HUES6 (cell line): ENCODE measurements at regions not wholly inside any gene's neighbourhood (a gene's known extent, or its start where the extent isn't known, plus 50 kb on each side); places are given as distances from the start of the nearest gene placed in this dataset.
"Not testable (repeated sequence)": the region's sequence is repeated elsewhere in the genome, so short reads cannot be mapped to it uniquely, and the experiment has no call there.

Source experiments
- H3K27ac ChIP-seq: 2 replicates; pipeline ENCODE4 v1.7.0; 2013; ENCODE audit warnings: low read depth, mild to moderate bottlenecking, low read length, inconsistent platforms
- H3K27me3 ChIP-seq: 2 replicates; pipeline ENCODE4 v1.6.1; 2013; ENCODE audit warnings: low read length; ENCODE audit not compliant: control insufficient read depth, insufficient read depth
- H3K36me3 ChIP-seq: 2 replicates; pipeline ENCODE4 v1.6.1; 2013; ENCODE audit warnings: low read length; ENCODE audit not compliant: control insufficient read depth, insufficient read depth
- H3K4me1 ChIP-seq: 2 replicates; pipeline ENCODE4 v1.6.1; 2013; ENCODE audit warnings: low read length; ENCODE audit not compliant: control insufficient read depth, insufficient read depth
- H3K4me3 ChIP-seq: 2 replicates; pipeline ENCODE4 v1.5.1; 2013; ENCODE audit warnings: low read depth, low read length
- H3K9ac ChIP-seq: one replicate; pipeline ENCODE4 v1.6.1; 2013; ENCODE audit warnings: mild to moderate bottlenecking, low read length
- H3K9me3 ChIP-seq: 2 replicates; pipeline ENCODE4 v1.6.1; 2013; ENCODE audit warnings: low read depth, low read length; ENCODE audit not compliant: control insufficient read depth, insufficient read depth

DNA sequence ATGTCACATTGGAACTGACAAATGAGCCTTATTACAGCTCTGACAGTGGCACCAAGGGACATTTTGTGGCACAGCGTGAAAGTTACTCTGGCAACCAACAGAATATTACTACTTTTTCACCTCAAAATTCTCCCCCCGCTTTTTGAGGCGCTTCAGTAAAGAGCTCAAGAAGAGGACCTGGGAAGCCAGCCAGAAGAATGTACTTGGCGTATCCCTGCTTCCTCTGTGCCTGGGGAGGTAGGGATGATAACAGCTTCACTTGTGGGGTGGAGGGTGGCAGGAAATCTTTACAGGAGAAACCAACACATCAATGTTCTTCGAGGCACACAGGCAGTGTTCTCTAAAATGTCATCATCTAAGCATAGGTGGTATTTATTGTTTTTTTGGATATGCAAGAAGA is 624.1 kb downstream of the NR2F1-AS1 start:
- no peaks in the 10 kb centered on the region for H3K4me1 ChIP-seq
- no peak overlapping the region for H3K27ac ChIP-seq
- no peak overlapping the region for H3K9ac ChIP-seq
- no peaks in the 10 kb centered on the region for H3K36me3 ChIP-seq
- H3K4me3 ChIP-seq, result no peak overlapping the region
- H3K9me3 ChIP-seq, result peaks cover 4% of the 10 kb centered on the region; the same call in 1 of the 2 replicates
- no peaks in the 10 kb centered on the region for H3K27me3 ChIP-seq

DNA sequence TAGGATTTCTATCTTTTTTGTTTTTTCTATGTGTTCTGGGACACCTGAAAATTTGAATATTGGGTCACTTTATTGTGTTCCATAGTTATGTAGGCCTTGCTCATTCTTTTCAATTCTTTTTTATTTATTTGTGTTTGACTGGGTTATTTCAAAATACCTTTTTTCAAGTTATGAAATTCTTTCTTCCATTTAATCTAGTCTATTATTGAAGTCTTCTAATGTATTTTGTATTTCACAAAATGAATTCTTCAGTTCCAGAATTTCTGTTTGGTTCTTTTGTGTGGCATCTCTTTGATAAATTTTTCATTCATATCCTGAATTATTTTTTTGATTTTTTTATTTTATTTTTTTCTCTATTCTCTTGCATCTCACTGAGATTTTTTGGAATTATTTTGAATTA is 628.8 kb downstream of the NR2F1-AS1 start:
- no peak overlapping the region for H3K9ac ChIP-seq
- H3K4me1 ChIP-seq, result no peaks in the 10 kb centered on the region
- peaks cover 4% of the 10 kb centered on the region; the same call in 1 of the 2 replicates for H3K9me3 ChIP-seq
- no peaks in the 10 kb centered on the region for H3K27me3 ChIP-seq
- H3K27ac ChIP-seq, result no peak overlapping the region
- no peak overlapping the region for H3K4me3 ChIP-seq
- H3K36me3 ChIP-seq, result no peaks in the 10 kb centered on the region

DNA sequence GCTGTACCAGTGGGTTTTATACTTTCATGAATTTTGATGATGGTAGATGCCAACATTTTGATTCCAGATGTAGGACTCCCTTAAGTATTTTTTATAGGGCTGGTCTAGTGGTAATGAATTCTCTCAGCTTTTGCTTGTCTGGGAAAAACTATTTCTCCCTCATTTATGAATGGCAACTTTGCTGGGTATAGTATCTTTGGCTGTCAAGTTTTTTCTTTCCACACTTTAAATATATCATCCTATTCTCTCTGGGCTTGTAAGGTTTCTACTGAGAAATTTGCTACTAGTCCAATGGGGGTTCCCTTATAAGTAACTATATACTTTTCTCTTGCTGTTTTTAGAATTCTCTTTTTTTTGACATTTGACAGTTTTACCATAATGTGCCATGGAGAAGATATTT is 629.3 kb downstream of the NR2F1-AS1 start:
- H3K4me3 ChIP-seq, result no peak overlapping the region
- no peak overlapping the region for H3K27ac ChIP-seq
- H3K27me3 ChIP-seq, result no peaks in the 10 kb centered on the region
- H3K36me3 ChIP-seq, result no peaks in the 10 kb centered on the region
- H3K9me3 ChIP-seq, result peaks cover 4% of the 10 kb centered on the region; the same call in 1 of the 2 replicates
- no peaks in the 10 kb centered on the region for H3K4me1 ChIP-seq
- H3K9ac ChIP-seq, result no peak overlapping the region

DNA sequence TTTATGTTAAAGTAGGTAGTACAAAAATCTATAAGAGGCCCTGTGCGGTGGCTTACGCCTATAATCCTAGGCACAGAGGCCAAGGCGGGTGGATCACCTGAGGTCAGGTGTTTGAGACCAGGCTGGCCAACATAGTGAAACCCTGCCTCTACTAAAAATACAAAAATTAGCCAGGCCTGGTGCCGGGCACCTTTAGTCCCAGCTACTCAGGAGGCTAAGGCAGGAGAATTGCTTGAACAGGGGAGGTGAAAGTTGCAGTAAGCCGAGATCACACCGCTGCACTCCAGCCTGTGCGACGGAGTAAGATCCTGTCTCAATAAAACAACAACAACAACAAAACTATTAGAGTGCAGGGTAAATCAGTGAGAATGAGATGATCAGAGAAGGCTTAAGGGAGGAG is 634.5 kb downstream of the NR2F1-AS1 start:
- H3K9me3 ChIP-seq, result no peaks in the 10 kb centered on the region
- no peaks in the 10 kb centered on the region for H3K36me3 ChIP-seq
- H3K9ac ChIP-seq, result no peak overlapping the region
- H3K4me3 ChIP-seq, result no peak overlapping the region
- no peaks in the 10 kb centered on the region; the same call in 1 of the 2 replicates for H3K4me1 ChIP-seq
- H3K27me3 ChIP-seq, result no peaks in the 10 kb centered on the region
- no peak overlapping the region for H3K27ac ChIP-seq

DNA sequence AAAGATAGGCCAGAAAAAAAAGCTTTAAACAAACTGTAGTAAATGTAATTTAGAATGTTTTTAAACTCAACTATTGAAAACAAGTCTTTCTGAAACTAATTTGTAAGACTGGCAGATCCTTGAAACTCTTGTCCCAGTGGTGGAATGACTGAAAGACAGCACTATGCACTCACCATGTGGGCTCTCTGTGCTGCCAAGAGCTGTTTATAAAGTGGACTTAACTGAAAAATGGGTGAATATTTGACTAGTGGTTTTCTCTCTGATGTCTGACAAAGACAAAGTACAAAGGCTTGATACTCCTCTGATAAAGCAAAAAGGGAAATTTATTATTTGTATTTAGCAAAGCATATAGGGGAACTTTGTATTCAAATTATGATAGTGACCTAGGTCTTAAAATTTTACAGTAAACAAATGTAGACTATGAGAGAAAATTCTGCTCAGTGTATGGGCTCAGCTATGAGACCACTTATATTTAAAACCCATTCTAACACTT is 635.4 kb downstream of the NR2F1-AS1 start:
- Histone ChIP-seq H3K9ac (no peak overlapping the region), H3K36me3 (no peaks in the 10 kb centered on the region), H3K9me3 (no peaks in the 10 kb centered on the region), H3K27ac (no peak overlapping the region), H3K4me1 (no peaks in the 10 kb centered on the region; the same call in 1 of the 2 replicates), H3K4me3 (no peak overlapping the region), H3K27me3 (no peaks in the 10 kb centered on the region)

DNA sequence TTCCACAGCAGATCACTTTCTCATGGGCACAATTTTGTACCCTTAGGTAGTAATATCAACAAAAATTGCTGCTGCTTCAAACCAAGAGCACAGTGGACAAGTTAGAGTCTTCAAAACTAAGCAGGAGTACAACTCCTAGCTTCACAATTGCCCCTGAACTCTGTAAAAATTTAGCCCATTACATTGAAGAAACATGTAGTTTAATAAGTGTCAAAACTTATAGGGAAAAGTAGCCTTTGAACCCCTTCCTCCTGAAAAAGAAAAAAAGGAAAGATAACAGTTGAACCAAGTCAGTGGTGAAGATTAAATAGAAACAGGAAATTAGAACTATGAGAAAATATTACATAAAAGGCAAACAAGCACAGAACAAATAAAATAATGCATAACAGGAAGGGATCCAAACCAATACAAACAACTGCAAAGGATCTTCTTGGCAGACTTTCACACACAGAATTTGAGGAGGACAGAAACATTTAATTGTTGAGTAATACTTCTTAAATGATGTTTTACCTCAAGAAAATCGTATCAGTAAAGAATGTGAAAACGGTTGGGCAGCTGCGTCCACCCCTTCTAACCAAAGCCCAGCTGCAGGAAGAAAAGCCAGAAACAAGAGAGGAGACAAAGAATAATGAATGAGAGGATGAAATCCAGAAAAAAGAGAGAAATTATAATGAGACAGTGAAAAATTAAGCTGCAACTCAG is 636.0 kb downstream of the NR2F1-AS1 start:
- H3K27ac ChIP-seq, result no peak overlapping the region
- no peaks in the 10 kb centered on the region for H3K36me3 ChIP-seq

DNA sequence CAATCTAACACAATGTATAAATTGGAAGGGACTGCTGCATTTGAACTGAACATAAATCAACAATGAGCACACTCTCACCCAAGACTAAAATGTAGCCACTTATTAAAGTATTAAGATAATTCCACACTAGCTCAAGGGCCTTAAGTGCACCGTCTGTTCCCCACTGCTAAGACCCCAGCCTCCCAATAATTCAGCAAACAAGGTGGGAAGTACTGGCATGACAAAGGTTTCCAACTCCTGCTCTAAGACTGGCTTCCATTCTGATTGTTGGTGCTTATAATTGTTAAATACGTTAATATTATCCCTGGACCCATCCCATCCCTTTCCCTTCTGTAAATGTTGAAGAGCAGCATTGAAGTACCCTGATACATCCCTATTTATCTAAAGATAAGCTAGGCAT is 636.7 kb downstream of the NR2F1-AS1 start:
- Histone ChIP-seq H3K27me3 (no peaks in the 10 kb centered on the region), H3K36me3 (no peaks in the 10 kb centered on the region), H3K4me3 (no peak overlapping the region), H3K9ac (no peak overlapping the region), H3K27ac (no peak overlapping the region), H3K9me3 (no peaks in the 10 kb centered on the region), H3K4me1 (no peaks in the 10 kb centered on the region; the same call in 1 of the 2 replicates)

More for the DNA sequence above, 636.0 kb downstream of the NR2F1-AS1 start:
- Histone ChIP-seq H3K4me3 (no peak overlapping the region), H3K9ac (no peak overlapping the region), H3K27me3 (no peaks in the 10 kb centered on the region), H3K4me1 (no peaks in the 10 kb centered on the region; the same call in 1 of the 2 replicates), H3K9me3 (no peaks in the 10 kb centered on the region)

DNA sequence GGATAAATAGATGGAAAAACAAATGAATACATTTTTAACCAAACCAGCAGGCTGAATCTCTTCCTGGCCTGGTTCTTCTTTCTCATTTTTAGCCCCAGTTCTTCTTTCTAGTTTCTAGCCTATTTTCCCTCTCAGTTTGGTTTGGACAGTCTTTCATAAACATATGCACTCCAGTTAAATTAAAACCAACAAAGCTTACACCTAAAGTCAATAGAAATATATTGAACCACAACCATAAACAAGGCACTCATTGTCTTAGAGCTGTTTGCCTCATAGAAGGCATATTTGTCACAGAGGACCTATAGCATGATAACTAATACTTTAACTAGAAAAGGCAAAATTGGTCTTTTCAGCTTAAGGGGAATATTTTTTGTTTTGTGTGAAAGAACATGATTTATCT is 638.3 kb downstream of the NR2F1-AS1 start:
- Histone ChIP-seq H3K4me1 (no peaks in the 10 kb centered on the region; the same call in 1 of the 2 replicates), H3K4me3 (no peak overlapping the region), H3K9ac (no peak overlapping the region), H3K9me3 (no peaks in the 10 kb centered on the region), H3K27me3 (no peaks in the 10 kb centered on the region), H3K36me3 (no peaks in the 10 kb centered on the region), H3K27ac (no peak overlapping the region)

DNA sequence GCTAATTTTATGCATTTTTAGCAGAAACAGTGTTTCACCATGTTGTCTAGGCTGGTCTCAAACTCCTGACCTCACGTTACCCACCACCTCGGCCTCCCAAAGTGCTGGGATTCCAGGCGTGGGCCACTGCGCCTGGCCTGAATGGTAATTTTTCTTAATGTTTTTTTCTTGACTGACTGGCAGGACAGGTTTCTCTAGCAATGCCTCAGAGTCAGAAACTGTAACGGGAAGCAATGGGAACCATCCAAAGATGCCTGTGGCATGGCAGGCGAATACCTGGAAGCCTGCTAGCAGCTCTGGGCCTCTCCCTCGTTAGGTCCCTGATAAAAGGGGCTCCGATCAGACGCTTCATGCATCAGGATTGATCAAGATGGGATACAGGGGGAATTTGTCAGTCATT is 639.2 kb downstream of the NR2F1-AS1 start:
- Histone ChIP-seq H3K27me3 (no peaks in the 10 kb centered on the region), H3K4me3 (no peak overlapping the region), H3K9me3 (no peaks in the 10 kb centered on the region), H3K4me1 (no peaks in the 10 kb centered on the region; the same call in 1 of the 2 replicates), H3K27ac (no peak overlapping the region), H3K36me3 (no peaks in the 10 kb centered on the region), H3K9ac (no peak overlapping the region)

DNA sequence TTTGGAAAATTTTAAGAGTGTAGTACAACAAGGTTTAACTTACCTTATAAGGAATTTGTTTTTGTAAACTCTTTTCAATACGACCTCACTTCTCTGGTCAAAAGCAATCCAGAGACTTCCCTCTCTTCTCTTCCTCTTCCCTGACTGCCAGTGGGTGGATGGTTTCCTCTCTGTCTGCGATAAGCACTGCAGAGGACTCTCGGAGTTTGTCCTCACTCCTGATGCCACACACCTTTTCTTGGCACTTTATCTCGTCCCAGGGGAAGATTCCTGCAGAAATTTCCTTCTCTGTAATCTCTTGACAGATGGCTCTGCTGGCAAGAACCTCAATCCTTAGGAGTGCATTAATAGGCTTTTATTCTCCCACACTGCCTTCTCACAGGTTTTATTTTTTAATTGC is 641.6 kb downstream of the NR2F1-AS1 start:
- Histone ChIP-seq H3K4me1 (no peaks in the 10 kb centered on the region), H3K4me3 (no peak overlapping the region), H3K27me3 (no peaks in the 10 kb centered on the region), H3K9ac (no peak overlapping the region), H3K27ac (peak overlapping the region; percentile 21; the same call in 1 of the 2 replicates), H3K9me3 (no peaks in the 10 kb centered on the region), H3K36me3 (no peaks in the 10 kb centered on the region)

DNA sequence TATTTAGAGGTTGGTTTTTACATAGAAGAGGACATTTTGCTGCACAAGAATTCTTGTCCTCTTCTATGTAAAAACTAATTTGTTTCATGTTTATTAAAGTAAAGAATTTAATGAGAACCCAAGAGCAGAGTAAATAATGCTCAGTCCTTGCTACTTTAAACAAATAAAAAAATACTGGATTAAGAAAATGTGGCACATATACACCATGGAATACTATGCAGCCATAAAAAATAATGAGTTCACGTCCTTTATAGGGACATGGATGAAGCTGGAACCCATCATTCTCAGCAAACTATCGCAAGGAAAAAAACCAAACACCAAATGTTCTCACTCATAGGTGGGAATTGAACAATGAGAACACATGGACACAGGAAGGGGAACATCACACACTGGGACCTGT is 643.6 kb downstream of the NR2F1-AS1 start:
- H3K27me3 ChIP-seq, H3K36me3 ChIP-seq: not testable (repeated sequence)

More for the DNA sequence above, 643.6 kb downstream of the NR2F1-AS1 start:
- H3K4me1 ChIP-seq, H3K9me3 ChIP-seq, H3K27ac ChIP-seq, H3K9ac ChIP-seq, H3K4me3 ChIP-seq: not testable (repeated sequence)
